Activated T-helper 1 cell treated with Interleukin-2 at 50 U/mL for 16 hours (primary cell): ENCODE measurements at regions not wholly inside any gene's neighbourhood (a gene's known extent, or its start where the extent isn't known, plus 50 kb on each side); places are given as distances from the start of the nearest gene placed in this dataset.

Experiments used
- DNase-seq: peaks from one replicate; pipeline ENCODE4 v3.0.0-alpha.2; 2020; ENCODE audit warnings: low read depth

DNA sequence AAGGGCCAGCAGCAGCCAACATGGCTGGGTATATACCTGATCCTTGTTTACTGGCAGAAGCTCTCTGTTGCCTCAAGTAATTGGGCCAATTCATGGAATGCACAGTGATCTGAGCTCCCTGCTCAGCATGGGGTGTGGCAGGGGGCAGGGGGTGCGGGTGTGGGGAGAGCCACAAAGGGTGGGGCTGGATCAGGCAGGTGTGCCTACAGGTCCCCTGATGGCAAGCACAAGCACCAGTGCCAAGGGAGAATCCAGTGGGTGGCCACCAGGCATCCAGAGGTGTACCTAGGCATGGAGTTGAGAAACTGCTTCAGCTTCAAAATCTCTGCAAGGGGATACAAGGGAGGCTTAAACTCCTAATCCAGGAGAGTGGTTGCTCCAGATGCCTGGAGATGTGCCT, 235.8 kb upstream of the TLE4 start:
- DNase-seq = no peak

DNA sequence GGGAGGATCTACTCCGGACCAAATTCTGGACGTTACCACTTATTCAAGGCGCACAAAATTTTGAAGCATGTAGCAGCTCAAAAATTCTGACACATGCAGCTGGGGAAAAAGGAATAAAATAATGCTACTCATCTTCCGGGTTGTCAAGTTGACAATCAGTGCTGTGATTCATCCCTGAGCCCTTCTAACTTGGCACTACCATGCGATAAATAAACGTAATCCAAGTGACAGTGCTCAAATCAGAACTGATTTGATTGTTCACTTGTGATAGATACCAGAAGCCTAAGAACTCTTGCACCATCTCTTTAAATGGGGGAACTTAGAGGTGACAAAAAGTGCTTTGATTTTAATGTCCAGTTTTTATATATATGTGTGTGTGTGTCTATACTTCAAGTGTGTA, 230.2 kb upstream of the TLE4 start:
- no peak for DNase-seq

DNA sequence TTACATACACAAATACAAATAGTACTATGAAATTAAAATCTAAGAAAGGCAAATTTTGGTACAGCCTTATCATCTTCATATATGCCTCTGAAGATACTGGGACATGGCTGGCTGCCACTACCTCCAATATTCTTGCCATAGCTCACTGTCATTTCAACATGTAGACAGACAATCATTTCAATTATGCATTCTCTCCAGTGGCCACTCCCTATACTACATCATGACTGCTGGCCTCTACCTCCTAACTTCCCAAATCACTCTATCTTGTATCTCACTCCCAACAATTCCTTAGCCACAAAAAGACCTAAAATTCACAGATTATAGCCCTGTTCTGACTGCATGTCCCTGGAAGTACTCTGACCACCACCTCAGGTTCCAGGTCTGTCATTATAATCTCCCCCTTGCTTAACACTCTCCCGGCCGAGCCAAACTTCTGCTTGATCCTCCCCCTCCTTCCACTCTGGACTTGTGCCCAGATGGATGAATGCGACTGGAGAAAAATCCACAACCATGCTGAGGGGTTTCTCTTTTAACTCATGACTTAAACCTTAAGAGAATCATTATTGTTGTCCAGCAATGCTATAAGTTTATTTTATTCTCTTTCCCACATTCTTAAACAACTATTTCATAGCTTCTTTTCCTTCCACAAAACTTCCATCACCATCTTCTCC, 225.3 kb upstream of the TLE4 start:
- DNase-seq = no peak

DNA sequence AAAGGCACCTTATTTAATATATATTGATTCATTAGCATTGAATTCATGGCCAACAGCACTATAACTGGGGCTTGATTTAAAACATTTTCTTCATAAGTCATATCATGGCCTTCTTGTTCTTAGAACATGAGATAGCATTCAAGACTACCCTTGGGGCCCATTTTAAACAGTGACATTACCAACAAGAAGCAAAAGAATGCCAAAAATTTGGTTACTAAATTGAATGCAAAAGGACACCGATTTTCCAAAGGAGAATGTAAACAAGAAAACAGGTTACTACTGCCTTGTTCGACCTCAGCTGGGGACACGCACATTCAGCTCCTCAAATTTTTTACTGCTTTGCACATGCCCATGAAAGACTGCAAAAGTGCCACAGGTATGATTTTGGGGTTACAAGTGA, 219.4 kb upstream of the TLE4 start:
- no peak for DNase-seq

DNA sequence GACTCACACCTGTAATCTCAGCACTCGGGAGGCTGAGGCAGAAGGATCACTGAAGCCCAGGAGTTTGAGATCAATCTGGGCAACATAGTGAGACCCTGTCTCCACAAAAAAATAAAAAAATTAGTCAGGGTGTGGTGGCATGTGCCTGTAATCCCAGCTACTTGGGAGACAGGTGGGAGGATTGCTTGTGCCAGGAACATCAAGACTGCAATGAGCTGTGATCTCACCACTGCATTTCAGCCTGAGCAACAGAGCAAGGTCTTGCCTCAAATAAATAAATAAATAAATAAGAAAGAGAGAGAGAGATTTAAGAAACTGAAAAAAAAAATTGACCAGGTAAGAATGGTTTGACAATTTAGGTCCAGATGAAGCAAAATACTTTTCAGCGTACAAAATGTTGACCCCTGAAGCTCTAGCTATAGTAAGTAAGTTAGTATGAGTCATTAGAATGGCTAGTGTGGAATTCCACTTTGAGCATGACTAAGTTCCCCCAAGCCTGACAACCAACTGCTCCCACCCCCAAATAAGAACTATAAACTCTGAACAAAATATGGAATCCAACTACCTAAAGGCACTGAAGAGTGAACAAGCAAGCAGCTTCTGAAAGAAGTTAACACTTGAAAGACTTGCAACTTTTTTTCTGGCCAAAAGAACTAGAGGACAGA, 217.8 kb upstream of the TLE4 start:
- DNase-seq = no peak

DNA sequence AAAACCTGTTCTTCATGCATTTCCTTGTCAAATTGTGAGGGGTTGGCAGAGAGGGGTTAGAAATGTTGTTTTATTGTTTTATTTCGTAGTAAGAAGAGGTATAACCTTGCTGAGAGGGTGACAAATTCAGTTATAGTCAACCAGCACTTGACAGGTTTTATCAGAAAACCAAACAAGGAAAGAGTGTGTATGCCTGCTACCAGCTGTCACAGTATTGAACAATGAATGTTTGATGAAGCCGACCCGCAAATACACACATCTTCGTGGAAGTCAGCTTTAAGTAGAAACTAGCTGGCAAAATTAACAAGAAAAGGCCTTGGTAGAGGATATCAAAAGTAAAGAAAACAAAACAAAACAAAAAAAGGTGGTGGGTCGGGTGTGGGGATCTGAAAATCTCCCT, 214.6 kb upstream of the TLE4 start:
- no peak for DNase-seq

DNA sequence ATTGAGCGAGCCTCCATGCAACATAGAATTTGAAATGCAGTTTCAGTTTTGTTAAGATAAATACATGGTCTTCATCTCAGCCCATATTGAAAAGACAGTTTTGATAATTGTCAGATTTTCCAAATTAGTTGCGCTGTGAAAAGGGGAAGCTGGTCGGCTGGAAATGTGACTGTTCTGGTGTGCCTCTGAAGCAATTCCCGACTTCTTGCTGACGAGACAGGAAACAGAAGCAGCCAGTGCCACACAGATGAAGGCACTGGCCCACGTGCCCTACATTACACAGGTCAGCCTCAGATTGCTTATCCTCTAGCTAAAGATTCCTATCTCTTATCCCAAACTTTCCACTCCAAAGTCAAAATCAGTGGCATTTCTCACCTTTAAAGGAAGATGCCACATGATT, 214.1 kb upstream of the TLE4 start:
- no peak for DNase-seq

DNA sequence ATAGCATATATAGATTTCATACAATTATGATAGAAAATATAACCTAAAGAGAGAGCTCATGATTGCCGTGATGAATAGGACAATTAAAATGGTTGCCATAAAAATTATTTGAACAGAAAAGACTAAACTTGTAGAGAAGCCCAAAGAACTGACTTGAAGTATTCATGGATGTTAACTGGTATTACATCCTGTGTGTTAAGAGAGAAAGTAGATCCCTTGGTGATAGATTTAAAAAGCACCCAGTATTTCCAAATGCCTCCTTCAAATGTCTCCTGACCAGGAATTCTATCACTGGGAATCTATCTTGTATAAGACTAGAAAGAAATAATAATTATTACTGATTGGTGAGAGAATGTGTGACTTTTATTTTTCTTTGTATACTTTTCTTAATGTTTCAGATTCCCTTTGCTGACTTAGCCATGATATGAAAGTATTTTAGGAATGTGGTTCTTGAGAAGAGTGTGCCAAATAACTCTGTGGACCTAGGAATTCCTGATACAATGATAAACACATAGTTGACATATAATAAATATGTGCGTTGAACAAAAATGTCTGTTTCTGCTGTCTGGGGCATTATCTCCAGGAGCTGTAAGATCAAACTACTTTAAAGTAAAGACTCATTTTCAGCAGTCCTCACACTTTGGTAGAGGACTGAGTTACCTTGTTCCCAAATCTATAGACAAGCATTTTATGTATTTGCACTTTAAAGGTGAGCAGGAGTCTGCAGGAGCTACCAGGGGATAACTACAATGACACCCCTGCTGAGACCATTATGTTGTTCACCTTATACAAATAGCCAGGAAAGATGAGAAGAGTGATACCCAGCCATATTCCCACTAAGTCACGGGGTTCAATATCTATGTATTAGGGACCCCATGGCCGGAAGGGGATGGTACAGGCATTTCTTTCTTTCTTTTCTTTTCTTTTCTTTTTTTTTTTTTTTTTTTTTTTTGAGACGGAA, 211.1 kb upstream of the TLE4 start:
- no peak for DNase-seq

DNA sequence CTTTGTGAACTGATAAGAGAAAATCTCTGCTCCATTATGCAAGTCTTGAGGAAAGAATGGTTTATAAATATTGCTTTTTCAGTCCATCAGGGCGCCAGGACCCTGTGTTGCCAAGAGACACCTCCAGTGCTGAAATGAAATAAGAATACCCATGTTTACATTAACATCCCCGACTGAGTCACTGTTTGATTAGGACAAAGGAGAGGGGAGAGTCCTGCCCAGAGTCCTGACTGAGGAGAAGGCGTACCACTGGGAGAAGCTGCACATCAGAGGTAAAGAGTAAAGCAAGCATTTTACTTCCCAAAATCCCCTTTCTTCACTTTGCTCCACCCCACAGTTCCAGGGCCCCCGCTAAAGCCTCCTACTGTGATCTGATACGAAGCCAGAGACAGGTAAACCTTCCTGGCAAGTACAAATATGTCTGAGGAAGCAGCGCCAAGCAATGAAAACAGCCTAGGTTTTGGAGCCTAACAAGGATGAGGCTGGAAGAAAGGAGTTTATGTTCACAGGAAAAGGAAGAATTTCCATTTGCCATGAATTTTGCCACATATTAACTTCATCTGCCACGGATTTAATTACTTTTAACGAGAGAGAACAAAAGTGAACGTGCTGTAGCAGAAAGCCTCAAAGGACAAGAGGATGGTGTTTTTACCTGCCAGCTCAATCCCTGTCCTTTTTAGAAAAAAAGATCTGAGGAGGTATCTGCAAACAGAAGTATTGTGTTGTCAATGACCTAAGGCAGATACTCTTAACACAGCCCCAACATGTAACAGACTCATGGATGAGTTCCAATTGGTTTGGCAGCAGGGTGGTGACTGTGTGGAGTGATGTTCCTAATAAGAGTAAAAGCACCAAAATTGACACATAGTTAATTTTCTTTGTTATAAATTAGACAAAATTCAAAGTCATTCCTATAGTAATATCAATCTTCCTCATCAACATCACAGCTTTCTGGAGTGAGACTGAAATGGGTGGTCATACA, 209.4 kb upstream of the TLE4 start:
- no peak for DNase-seq

DNA sequence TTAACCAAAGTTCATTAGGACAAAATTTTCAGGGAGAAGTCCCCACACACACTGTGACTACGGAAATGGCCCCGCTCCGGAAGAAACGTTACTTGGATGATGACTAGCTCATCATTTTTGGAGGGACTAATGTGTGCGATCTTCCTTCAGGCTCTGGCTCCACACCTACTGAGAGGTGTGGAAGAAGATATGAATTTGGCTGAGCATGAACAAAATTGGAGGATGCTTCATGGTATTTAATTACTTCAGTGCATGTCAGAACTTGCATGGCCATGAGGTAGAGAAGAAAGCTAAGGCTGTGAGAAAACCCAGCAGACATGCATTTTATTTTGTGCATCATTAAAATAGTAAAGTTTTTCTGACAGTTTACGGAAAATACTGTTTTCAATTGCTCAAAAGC, 202.1 kb upstream of the TLE4 start:
- no peak for DNase-seq

DNA sequence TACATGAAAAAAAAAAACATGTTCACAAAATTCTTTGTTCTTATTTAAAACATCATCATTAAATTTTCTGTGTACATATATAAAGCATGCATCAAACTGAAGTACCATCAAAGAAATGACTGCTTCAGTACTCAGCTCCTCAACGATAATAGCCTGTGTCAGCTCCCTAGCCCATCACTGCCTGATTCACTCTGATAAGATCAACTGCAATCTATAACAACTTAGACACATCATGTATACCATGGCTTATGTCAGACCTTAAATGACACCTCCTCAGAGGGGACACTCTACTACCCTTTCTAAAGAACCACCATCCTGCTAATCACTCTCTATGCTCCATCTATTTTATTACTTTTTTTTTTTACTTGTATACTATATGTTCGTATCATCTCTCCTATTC, 200.5 kb upstream of the TLE4 start:
- DNase-seq = no peak

DNA sequence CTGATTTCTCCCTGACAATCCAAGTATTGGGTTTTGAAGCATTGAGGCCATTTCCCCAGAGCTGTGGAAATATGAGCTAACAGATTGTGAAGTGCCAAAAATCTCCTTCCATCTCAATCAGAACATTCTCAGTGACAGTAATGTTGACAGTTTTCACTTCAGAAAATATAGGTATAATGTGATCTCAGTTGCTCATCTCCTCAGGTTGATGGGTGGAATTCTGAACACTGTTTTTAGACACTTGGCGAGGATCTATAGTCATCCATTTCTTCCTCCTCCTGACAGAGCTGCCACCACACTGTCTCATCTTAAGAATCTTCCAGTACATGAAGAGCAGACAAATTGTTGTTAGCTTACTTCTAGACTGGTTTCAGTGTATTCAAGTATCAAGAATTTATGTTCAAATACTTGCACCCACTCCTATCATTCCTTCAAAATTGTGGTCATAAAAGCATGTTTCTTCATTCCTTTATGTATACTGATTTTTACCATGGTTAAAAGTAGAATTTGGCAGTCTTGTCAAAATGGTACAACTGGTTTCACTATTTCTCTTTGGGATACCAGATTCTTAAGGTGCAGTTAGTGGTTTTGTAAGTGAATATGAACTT, 199.7 kb upstream of the TLE4 start:
- no peak for DNase-seq

DNA sequence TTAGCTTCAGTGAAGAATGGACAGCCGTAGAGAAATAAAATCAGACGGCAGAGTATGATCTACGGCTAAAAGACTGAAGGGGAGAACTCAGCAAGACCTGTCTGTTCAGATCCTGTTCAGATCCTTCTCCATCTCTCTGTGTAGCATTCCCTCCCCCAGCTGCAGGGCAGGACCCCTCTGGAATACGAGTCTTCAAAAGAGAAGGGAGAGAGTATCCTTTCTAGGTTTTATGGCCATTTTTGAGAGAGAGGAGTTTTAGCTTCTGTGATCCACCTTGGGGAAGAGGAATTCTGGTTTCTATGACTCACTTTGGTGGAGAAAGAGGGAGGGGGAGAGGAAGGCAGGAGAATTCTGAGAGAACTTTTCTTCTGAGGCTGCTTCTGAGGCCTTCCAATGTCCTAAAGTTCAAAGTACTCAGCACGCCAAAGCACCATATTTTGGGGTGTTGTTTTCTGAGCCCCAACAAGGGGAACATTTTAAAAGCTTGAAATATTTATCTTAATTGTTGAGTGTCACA, 194.4 kb upstream of the TLE4 start:
- no peak for DNase-seq

DNA sequence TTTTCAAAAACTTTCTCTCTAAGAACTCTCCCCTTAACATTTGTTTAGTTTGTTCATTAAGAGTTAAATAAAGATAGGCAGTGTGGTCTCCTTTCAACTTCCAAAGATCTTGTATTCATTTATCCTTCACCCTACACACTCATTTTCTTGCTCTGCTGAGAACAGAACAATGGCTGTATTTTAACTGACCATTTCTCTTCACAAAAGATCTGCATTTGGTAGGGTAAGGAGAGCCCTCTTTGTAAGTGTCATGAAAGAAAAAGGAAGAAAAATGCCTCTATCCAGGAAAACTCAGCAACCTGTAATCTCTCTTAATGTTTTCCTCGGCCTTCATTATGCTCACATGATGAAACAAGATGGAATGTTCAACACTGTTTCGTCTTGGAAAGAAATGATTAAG, 193.7 kb upstream of the TLE4 start:
- no peak for DNase-seq

DNA sequence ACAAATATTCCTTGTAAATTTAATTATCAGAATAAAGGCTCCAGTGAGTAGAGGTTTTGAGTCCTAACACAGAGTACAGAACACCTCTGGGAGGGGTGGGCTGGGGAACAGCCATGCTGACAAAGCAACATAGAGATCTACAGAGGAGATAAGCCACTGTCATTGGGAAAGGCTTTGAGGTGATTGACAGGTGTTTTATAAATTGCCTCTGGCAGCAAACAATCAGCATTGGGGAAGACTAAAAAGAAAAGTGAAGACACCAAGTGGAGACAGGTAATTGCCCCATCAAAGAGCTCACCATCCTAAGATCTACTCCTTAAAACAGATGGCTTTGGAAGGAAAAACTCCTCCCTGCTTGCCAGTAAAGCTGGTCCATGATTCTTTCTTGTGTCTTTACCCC, 189.7 kb upstream of the TLE4 start:
- no peak for DNase-seq

DNA sequence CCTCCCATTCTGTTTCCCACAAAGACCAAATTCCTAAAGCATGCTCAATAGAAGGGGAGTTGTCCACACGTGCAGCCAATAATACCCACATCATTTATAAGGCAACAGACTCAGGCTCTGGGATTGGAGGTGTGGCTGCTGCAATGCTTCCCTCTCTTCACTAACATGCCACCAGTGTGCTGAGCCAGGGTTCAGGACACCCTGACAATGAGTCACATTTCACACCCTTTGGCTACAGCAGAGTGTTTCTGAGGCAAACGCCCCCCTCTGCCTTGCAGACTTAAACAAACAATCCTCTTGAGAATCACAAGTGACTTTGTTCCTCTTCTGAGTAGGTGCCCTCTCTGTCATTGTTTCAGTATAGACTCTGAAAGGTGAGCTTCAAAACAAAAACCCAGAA, 189.3 kb upstream of the TLE4 start:
- DNase-seq = no peak

DNA sequence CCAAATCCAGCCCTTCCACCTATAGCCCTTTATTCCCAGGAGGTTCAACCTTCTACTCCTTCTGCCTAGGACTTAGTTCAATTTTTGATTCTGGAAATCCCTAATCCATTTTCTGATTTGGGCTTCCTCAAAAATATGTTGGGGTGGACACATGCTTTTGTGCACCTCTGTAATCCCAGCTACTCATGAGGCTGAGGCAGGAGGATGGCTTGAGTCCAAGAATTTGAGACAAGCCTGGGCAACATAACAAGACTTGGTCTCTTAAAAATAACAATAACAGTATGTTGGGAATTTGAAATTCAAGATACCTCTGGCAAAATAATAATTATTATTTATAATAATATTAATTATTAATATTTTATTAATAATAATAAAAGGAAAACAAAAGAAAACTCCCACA, 188.7 kb upstream of the TLE4 start:
- DNase-seq = no peak

DNA sequence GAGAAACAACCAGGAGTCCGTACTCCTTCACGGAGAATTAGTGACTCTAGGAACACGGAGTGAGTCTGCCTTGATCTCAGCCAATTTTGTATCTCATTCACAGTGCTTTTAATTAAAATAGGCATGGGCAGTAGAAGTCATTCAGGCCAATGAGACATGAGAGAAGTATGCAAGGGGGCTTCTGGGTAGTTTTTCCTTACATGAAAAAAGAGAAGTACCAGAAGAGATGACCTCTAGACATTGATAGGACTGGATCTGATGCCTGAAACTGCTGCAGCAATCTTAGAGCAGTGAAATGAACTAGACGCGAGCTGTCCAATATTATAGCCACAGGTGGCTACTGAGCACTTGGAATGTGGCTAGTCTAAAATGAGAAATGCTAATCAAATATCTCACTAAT, 187.7 kb upstream of the TLE4 start:
- no peak for DNase-seq

DNA sequence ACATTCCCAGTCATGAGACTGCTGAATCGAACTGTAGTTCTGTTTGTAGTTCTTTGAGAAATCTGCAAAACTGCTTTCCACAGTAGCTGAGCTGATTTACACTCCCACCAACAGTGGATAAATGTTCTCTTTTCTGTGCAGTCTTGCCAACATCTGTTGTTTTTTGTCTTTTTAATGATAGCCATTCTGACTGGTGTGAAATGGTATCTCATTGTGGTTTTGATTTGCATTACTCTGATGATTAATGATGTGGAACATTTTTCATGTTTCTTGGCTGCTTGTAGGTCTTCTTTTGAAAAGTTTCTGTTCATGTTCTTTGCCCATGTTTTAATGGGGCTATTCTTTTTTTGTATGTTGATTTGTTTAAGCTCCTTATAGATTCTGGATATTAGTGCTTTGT, 187.3 kb upstream of the TLE4 start:
- DNase-seq = no peak

DNA sequence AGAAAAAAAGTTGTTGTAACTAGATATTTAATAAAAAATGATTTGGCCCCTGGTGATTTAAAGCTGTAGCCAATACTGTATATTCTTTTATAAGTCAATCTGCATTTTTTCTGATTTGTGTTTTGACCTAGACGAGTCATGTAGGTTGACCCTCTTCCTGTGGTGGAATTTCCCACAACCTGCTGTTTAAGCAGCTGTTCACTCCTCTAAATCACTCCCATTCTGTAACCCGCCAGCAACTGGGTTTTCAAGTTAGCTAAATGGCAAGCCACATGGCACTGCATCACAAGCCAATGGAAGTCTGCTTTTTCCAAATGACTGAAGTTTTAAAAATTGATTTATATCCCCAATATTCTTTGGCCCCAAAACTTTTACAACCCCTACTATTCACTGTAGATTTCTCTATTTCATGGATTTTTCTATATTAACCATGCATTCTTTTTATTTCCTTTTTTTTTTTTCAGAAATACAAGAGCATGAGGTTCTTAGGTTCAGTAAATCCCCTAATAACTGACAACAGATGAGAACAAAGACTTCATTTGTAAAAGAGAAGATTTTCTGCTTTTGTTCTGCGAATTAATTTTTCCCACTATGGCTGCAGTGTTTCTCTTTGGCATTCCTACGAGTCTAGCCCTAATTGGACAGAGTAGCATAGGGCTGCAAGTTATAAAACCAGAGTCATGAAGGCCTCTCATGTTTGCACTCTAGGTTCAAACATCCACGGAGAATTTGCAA, 184.5 kb upstream of the TLE4 start:
- no peak for DNase-seq
